ENCODE measurements at regions not wholly inside any gene's neighbourhood (a gene's known extent, or its start where the extent isn't known, plus 50 kb on each side); places are given as distances from the start of the nearest gene placed in this dataset.

GRCh38 chr17:73785958-73786743, 141.9 kb upstream of the SDK2 start:
- DNase-seq, result no peak

- DNase-seq, result no peak
Measured at GRCh38 chr17:73787076-73788059, 143.1 kb upstream of the SDK2 start.

- DNase-seq, result no peak
Measured at GRCh38 chr17:73788111-73788510, 143.9 kb upstream of the SDK2 start.

GRCh38 chr17:73791121-73791520, 146.9 kb upstream of the SDK2 start:
- no peak for DNase-seq

- no peak for DNase-seq
Measured at GRCh38 chr17:73791631-73792030, 147.4 kb upstream of the SDK2 start.

DNA sequence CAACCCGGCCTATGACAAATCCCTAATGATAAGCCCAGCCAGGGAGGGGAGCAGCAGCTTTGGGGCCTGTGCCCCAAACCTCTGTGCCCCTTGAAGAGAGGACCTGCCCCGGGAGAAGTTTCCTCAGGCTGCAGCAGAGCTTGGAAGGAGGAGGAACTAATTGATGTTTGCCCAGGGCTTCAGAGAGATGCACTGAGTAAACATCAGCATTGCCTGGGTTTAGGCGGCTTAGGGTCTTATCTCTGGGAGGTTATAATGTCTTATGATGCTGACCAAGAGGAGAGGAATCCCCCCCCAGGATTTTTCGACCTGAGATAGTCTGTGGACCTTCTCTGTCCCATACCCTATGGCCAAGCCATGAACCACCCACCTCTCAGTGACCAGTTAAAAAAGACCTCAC, 148.7 kb upstream of the SDK2 start:
- no peak for DNase-seq

DNA sequence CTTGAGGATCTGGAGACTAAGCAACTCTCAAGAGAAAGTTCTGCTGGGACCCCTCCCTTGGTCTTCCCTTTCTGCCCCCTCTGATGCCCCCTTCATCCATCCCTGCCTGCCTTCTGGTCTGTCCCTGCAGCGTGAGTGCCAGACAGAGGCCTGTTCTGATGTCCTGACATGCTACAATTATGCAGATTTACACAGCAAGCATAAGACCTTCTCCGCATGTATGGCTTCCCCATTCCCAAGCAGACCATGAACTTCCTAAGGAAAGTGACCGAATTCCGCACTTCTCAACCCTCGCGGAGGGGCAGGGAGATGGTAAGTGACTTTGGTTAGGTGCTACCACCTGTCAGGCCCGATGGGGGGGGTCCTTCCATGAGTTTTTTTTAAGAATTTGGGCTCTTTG, 150.1 kb upstream of the SDK2 start:
- no peak for DNase-seq

- DNase-seq, result no peak
Measured at GRCh38 chr17:73795730-73796129, 151.5 kb upstream of the SDK2 start.

DNA sequence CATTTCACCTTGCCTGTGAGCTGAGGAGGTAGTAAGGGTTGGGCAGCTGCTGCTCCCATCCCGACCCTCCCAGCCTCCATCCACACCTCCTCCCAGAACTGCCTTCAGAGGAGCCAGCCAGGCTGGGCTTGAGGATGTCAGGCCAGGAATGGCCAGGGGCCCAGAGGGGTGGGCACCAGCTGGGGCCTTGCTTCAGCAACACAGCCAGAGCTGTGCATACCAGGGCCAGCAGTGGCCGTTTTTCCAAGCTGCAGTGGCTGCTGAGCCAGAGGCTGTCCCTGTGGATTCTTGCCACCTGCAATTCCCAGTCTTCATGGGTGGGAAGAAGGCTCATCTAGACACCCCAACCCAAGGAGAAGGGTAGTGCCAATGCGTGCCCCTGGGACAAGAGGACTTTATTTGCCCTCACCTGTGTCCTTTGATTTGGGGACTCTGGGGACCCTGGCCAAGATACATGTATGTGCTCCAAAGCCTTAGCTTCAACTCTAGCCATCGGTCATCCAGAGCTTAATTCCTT, 153.4 kb upstream of the SDK2 start:
- no peak for DNase-seq

- DNase-seq, result no peak
Measured at GRCh38 chr17:73798111-73798748, 154.0 kb upstream of the SDK2 start.

GRCh38 chr17:73799096-73799495, 154.9 kb upstream of the SDK2 start:
- DNase-seq, result no peak

DNA sequence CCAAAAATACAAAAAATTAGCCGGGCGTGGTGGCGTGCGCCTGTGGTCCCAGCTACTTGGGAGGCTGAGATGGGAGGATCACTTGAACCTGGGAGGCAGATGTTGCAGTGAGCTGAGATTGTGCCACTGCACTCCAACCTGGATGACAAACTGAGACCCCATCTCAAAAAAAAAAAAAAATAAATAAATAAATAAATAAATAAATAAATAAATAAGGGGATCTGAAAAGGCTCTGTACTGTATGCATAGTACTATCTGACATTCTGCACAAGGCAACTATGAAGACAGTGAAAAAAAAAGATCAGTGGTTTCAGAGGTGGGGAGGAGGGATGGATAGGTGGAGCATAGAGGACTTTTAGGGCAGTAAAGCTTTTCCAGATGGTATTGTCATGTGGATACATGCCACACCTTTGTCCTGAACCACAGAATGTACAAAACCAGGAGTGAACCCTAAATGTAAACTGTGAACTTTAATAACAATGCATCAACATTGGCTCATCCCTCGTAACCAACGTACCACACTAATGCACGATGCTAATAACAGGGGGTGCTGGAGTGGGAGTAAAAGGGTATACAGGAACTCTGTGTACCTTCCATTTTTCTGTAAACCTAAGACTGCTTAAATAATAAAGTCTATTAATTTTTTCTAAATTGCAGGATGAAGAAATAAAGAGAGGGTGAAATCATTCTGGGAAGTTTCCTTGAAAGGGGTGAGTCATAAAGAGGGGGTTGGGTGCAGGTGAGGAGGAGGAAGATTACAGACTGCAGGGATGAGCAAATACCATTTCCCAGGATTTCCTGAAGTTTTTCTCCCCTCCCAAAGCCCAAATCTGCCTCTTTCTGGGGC, 155.8 kb upstream of the SDK2 start:
- DNase-seq, result no peak

DNA sequence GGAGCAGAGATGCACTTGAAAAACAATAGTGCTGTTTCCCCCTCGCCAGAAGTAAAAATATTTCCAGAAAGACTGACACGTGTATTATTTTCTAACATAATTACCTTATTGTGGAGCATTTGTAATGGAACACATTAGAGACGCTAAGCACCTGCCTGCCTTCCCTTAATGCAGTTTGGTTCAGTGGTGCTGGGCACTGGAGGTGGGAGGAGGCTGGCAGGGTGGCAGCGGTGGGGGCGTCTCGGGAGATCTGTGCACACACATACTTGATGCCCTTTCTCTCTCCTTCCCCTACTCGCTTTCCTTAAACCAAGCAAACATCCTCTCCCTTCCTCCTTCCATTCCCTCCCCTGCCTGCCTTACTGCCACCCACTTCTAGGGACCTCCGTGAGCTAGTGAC, 156.6 kb upstream of the SDK2 start:
- no peak for DNase-seq

DNA sequence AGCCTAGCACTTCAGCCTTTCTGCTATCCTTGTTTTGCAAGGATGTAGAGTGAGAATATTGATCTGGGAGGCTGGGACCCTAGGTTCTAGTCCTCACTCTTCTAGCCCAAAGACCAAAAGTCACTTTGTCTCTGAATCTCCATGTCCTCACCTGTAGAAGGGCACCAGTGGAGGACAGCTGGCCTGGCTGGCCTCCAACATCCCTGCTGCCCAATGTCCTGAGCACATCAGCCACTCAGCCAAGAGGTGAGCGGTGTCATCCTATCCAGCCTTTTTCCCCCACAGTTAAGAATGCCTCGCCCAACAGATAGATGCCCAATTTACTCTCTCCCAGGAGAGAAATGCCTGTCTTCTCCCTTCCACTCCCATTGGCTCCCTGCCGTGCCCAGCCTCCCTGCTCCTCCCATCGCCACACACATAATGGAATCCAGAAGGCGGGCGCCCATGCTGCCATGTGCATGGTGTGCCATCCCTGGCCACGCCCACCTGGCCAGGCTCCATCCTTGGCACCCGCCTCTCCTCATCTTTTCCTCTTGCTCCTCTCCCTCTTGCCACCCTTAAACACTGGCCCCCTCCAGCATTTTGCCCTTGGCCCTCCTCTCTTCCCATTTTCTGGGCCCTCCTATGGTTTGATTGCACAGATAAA, 157.3 kb upstream of the SDK2 start:
- no peak for DNase-seq

GRCh38 chr17:73802314-73802713, 158.1 kb upstream of the SDK2 start:
- DNase-seq, result no peak

- no peak for DNase-seq
Measured at GRCh38 chr17:73802871-73803270, 158.6 kb upstream of the SDK2 start.

DNA sequence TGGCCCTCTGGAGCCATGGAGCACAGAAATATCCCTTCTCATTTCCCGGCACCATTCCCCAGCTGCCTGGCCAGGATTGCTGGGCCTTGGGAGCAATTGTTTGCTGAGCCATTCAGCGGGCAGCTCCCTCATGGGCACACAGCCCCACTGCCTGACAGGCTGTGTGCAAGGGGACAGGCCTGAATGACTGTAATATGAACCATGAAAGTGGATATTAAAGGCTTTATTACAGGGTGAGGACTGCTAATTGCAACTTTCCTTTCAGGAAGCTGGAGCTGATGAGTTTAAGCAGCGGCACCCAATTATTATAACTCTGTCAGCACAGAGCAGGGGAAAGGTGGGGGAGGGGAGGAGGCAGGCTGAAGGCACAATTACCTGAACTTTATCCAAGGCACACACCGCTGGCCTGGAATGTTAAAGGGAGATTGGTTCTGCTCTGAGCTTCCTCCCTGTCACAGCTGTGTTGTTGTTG, 159.8 kb upstream of the SDK2 start:
- DNase-seq, result no peak

DNA sequence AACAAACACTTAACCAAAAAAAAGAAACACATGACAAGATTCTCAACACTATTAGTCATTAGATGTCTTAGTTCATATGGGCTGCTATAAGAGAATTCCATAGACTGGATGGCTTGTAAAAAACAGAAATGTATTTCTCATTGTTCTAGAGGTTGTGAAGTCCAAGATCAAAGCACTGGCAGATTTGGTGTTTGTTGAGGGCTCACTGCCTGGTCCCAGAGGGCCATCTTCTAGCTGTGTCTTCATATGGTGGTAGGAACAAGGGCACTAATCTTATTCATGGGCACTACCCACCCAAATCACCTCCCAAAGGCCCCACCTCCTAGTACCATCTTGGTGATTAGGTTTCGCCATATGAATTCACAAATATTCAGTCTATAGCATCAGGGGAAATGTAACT, 162.5 kb upstream of the SDK2 start:
- no peak for DNase-seq

- no peak for DNase-seq
Measured at GRCh38 chr17:73813201-73813600, 169.0 kb upstream of the SDK2 start.

DNA sequence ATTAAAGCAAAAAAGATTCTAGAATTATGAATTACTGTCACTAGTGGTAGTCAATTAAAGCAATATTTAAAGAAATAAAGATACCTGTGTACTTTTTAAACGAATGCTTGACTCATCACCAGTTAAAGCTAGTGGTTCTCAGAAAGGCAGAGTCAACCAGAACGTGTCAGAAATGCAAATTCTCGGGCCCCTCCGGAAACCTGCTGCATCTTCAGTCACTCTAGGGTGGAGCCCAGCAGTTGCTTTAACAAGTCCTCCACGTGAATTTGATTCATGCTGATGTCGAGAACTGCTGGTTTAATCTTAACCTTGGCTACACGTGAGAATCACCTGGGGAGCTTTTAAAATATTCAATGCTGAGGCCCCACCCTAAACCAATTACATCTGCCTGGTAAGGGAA, 169.8 kb upstream of the SDK2 start:
- no peak for DNase-seq

GRCh38 chr17:73815474-73815873, 171.2 kb upstream of the SDK2 start:
- no peak for DNase-seq
